ENCODE measurements at regions not wholly inside any gene's neighbourhood (a gene's known extent, or its start where the extent isn't known, plus 50 kb on each side); places are given as distances from the start of the nearest gene placed in this dataset.
A peak's percentile ranks its signal among the peaks of the same experiment; 100 is the strongest.

DNA sequence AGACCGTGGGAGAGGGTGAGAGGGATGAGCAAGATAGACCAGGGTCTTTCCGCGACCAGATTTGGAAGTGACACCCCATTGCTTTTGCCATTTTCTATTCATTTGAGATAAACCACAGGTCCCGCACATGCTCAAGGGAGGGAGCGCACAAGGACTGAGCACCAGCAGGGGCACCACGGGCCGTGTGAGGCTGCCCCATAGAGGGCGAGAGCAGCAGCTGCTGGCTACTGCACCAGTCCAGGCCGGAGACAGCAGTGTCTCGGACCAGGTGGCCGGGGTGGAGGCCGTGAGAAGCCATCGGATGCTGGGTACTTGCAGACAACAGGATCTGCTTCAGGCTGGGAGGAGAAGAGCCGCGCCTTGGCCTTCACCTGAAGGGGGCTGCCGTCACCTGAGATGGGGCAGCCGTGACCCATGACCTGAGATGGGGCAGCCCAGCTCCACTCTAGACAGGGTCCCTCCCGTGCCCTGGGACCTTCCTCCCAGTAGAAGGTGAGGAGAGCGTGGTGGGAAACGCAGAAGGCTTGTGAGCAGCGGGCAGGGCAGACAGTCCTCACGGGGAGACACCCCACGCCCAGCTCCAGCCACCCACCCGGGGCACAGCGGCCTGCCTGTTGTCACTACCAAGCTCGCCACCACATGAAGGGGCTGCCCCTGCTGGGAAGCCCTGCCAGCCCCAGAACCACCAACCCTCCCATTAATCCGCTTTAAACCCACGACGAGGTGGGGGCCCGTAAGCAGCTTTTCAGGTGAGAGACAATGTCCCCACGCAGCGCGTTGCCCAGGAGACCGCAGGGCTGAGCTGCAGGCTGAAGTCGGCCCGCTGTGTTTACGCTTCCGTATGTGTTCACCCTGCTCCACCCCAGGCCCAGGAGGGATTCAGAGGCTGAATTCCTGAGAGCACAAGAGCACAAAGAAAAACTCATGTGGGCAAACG, 61.7 kb upstream of the FBRSL1 start:
- peak; percentile 62 to 64 for DNase-seq (ENCODE audit: low spot score in 2 of 2)
- Histone ChIP-seq H3K27me3 (peaks cover 0 to 32% of the 10 kb centered on the region in 2 donors), H3K4me3 (peak overlapping the region in 2 of 3 donors; percentile 4 to 25), H3K36me3 (no peaks in the 10 kb centered on the region), H3K4me1 (no peaks in the 10 kb centered on the region), H3K27ac (peak overlapping the region; percentile 78 to 87), H3K9me3 (no peaks in the 10 kb centered on the region)
- intact Hi-C loops (cut with DNase I; ENCODE audit: low total_unique reads) = loop anchor here (10.0 kb wide), 1 partner anchor 97 kb away; no protein-coding TSS in a partner anchor
- TF ChIP-seq POLR2A (IDR thresholded peaks at IDR 0.05) (no peak), POLR2AphosphoS5 (IDR thresholded peaks at IDR 0.05) (no peak)
- TF ChIP-seq, protein P1, sequence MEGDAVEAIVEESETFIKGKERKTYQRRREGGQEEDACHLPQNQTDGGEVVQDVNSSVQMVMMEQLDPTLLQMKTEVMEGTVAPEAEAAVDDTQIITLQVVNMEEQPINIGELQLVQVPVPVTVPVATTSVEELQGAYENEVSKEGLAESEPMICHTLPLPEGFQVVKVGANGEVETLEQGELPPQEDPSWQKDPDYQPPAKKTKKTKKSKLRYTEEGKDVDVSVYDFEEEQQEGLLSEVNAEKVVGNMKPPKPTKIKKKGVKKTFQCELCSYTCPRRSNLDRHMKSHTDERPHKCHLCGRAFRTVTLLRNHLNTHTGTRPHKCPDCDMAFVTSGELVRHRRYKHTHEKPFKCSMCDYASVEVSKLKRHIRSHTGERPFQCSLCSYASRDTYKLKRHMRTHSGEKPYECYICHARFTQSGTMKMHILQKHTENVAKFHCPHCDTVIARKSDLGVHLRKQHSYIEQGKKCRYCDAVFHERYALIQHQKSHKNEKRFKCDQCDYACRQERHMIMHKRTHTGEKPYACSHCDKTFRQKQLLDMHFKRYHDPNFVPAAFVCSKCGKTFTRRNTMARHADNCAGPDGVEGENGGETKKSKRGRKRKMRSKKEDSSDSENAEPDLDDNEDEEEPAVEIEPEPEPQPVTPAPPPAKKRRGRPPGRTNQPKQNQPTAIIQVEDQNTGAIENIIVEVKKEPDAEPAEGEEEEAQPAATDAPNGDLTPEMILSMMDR (IDR thresholded peaks at IDR 0.05) = no peak

DNA sequence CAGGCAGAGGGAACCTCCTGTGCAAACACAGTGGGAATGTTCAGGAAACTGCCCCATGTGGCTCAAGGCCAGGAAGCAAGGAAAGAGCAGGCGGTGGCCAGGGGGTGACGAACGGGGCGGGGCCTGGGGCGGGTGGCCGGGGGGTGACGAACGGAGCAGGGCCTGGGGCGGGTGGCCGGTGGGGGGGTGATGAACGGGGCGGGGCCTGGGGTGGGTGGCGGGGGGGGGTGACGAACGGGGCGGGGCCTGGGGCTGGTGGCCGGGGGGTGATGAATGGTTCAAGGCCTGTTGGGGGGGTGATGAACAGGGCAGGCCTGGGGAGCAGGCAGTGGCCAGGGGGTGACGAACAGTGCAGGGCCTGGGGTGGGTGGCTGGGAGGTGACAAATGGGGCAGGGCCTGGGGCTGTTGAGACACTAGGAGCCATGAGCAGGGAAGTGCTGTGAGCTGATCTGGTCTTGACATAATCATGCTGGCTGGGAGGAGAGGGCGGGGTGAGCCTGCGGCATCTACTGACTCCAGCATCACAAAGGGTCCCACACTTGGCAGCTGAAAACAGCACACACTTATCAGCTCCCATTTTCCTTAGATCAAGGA, 62.7 kb upstream of the FBRSL1 start:
- intact Hi-C loops (cut with DNase I; ENCODE audit: low total_unique reads) = loop anchor here (10.0 kb wide), 1 partner anchor 98 kb away; no protein-coding TSS in a partner anchor
- Histone ChIP-seq H3K4me1 (no peaks in the 10 kb centered on the region), H3K9me3 (no peaks in the 10 kb centered on the region), H3K27me3 (peaks cover 0 to 41% of the 10 kb centered on the region in 2 donors), H3K36me3 (no peaks in the 10 kb centered on the region), H3K27ac (no peak overlapping the region), H3K4me3 (no peak overlapping the region)
- TF ChIP-seq POLR2AphosphoS5 (IDR thresholded peaks at IDR 0.05) = no peak
- TF ChIP-seq, protein P1 (IDR thresholded peaks at IDR 0.05) = no peak
- TF ChIP-seq POLR2A (IDR thresholded peaks at IDR 0.05) = no peak
- no peak for DNase-seq (ENCODE audit: low spot score in 2 of 2)

DNA sequence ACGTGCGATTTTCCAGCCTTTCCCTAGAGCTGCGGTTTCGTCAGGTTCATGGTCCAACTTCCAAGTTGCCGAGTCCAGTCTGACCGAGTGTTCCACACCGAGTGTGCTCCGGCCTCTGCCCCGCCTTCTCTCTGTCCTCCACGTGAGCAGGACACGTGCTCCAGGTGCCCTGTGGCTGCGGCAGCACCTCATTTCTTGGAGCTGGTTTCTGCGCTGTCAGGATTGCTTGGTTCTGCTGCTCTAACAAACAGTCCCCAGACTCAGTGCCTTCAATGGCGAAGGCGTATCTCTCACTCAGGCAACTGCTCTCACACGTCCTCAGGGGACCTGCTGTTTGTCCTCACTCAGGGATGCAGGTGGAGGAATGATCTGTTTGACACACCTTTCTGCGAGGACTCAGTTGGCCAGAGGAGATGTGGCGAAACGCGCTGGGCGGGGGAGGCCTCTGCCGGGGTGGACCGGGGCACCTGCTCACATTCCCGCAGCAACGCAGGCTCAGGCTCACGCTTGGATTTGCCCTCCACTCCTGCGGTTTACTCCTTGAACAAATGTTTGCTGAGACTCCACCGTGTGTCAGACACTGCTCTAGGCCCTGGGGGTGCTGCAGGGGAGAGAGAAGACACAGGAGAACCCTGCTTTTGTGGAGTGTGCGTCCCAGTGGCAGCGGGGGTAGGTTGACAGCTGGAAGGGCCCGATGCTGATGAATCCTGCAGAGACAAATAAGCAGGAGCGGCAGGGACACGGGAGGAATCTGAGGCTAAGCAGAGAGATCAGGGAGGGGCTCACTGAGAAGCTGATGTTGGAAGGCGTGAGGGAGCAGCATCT, 63.4 kb upstream of the FBRSL1 start:
- H3K4me3 ChIP-seq = no peak overlapping the region
- no peaks in the 10 kb centered on the region for H3K9me3 ChIP-seq
- no peaks in the 10 kb centered on the region for H3K36me3 ChIP-seq
- TF ChIP-seq, protein P1 (IDR thresholded peaks at IDR 0.05) = no peak
- TF ChIP-seq POLR2AphosphoS5 (IDR thresholded peaks at IDR 0.05) (no peak), POLR2A (IDR thresholded peaks at IDR 0.05) (no peak)
- intact Hi-C loops (cut with DNase I; ENCODE audit: low total_unique reads) = loop anchor here (10.0 kb wide), 1 partner anchor 98 kb away; no protein-coding TSS in a partner anchor
- H3K27me3 ChIP-seq = peaks cover 0 to 48% of the 10 kb centered on the region in 2 donors
- no peak for DNase-seq (ENCODE audit: low spot score in 2 of 2)
- H3K27ac ChIP-seq = no peak overlapping the region
- H3K4me1 ChIP-seq = no peaks in the 10 kb centered on the region

DNA sequence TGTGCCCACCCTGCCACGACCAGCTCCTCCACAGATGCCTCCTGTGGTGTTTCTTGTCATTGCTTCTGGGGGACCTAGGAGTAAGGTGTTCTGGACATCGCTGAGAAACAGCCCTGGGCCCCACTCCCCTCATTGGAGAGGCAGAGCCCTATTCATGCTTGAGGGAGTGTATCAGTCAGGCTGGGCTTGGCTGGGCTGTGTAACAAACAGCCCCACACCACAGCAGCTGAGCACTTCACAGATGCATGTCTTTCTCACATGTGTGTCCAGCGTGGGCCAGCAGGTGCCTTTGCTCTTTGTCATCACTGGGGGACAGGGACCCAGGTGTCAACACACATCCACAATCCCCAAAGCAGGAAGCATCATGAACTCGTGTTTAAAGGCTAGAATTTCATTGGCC, 65.1 kb upstream of the FBRSL1 start:
- H3K27me3 ChIP-seq = peaks cover 0 to 47% of the 10 kb centered on the region in 2 donors

More for the DNA sequence above, 65.1 kb upstream of the FBRSL1 start:
- no peaks in the 10 kb centered on the region for H3K9me3 ChIP-seq
- no peak for DNase-seq (ENCODE audit: low spot score in 2 of 2)
- TF ChIP-seq POLR2A (IDR thresholded peaks at IDR 0.05) (no peak), POLR2AphosphoS5 (IDR thresholded peaks at IDR 0.05) (no peak)
- TF ChIP-seq, protein P1 (IDR thresholded peaks at IDR 0.05) = no peak
- H3K36me3 ChIP-seq = no peaks in the 10 kb centered on the region
- H3K4me3 ChIP-seq = no peak overlapping the region
- intact Hi-C loops (cut with DNase I; ENCODE audit: low total_unique reads) = loop anchor here (10.0 kb wide), 1 partner anchor 100 kb away; no protein-coding TSS in a partner anchor
- no peak overlapping the region for H3K27ac ChIP-seq
- no peaks in the 10 kb centered on the region for H3K4me1 ChIP-seq
